ENCODE measurements at regions not wholly inside any gene's neighbourhood (a gene's known extent, or its start where the extent isn't known, plus 50 kb on each side); places are given as distances from the start of the nearest gene placed in this dataset.

DNA sequence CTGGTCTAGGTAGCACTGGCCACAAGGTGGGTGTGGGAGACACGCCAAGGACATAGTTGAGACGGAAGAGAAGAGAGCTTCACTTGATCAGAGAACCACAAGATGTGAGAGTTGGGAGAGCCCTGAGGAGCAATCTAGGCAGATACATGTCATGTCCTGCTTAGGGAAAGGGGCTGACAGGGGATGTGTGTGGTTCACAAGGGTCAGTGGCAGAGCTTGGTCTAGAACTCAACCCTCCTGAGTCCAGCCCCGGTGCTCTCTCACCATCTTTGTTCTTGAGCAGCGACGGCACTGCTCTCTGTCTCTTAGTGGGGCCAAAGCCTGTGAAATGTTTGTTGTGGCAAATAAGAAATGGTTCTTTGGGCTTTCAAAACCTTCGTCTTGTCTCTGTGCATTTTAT is 243.5 kb upstream of the ROPN1 start:
- TF ChIP-seq POLR2A (IDR thresholded peaks at IDR 0.05) (no peak), CTCF (IDR thresholded peaks at IDR 0.05) (no peak), EP300 (IDR thresholded peaks at IDR 0.05) (no peak)
